Endothelial cell of umbilical vein (primary cell): ENCODE measurements at regions not wholly inside any gene's neighbourhood (a gene's known extent, or its start where the extent isn't known, plus 50 kb on each side); places are given as distances from the start of the nearest gene placed in this dataset.

Experiments
- BruUV-seq: library from RNA; stranded (reverse); fragments of 400-500 nt; replicated peaks from 2 replicates; lab custom pipeline; 2021; lab: Mats Ljungman, UMichigan
- CTCF ChIA-PET: fragments of 300-600, 350-600 bp; sonication (Branson Sonifier 250); formaldehyde crosslinking; loops from one replicate; lab custom pipeline; 2021; ENCODE audit warnings: antibody characterized with exemption, inconsistent platforms; lab: Charles Lee
- POLR2A ChIA-PET: fragments of 300-600, 350-600 bp; sonication (Branson Sonifier 250); formaldehyde crosslinking; loops from one replicate; lab custom pipeline; 2021; ENCODE audit warnings: antibody characterized with exemption, inconsistent platforms; lab: Charles Lee
- DNase-seq: peaks from one replicate; pipeline ENCODE4 v3.0.0-alpha.2; 2011; ENCODE audit warnings: low read depth, low spot score
- FAIRE-seq: peaks from 2 replicates; lab custom pipeline; 2011; peaks lifted over from hg19 to GRCh38; lab: Jason Lieb, UNC
- H2AFZ ChIP-seq: 2 replicates; pipeline ENCODE4 v1.6.0; 2012; ENCODE audit warnings: low read depth, low read length, control low read depth, inconsistent platforms
- H3K27ac ChIP-seq: 2 replicates; pipeline ENCODE4 v1.5.1; 2011; ENCODE audit warnings: low read depth, mild to moderate bottlenecking, control low read depth, low read length, moderate library complexity; ENCODE audit not compliant: insufficient read depth
- H3K27me3 ChIP-seq, 2 experiments: 2 replicates each; pipeline versions ENCODE4 v1.6.0 to v1.6.1; 2011; ENCODE audit warnings: low read length in 2 of 2, mixed read lengths in 1 of 2; ENCODE audit not compliant: control insufficient read depth in 2 of 2, insufficient read depth in 2 of 2
- H3K36me3 ChIP-seq, 2 experiments: 2 replicates in 1 of 2; 3 replicates in 1 of 2; pipeline ENCODE4 v1.5.1; 2011; ENCODE audit warnings: low read length in 2 of 2, mild to moderate bottlenecking in 1 of 2, moderate library complexity in 1 of 2; ENCODE audit not compliant: control insufficient read depth in 2 of 2, insufficient read depth in 2 of 2; ENCODE audit errors: extremely low read depth in 1 of 2
- H3K4me1 ChIP-seq: 3 replicates; pipeline ENCODE4 v1.5.1; 2011; ENCODE audit warnings: mild to moderate bottlenecking, low read length; ENCODE audit not compliant: control insufficient read depth, insufficient read depth; ENCODE audit errors: extremely low read depth
- H3K4me2 ChIP-seq: 2 replicates; pipeline ENCODE4 v1.6.1; 2011; ENCODE audit warnings: low read length, control low read depth, mixed read lengths; ENCODE audit not compliant: insufficient read depth
- H3K4me3 ChIP-seq, 3 experiments: fragments of 200-600 bp in 1 of 3; sonication (generic), shearing (Covaris generic) in 1 of 3; replicated peaks in 1 of 3; 2 replicates each; pipeline ENCODE4 v1.5.1; 2011 to 2016; ENCODE audit warnings: control low read depth in 3 of 3, low read length in 3 of 3, mild to moderate bottlenecking in 2 of 3, inconsistent platforms in 1 of 3, low read depth in 1 of 3, moderate library complexity in 1 of 3; ENCODE audit not compliant: insufficient read depth in 1 of 3
- H3K79me2 ChIP-seq: 2 replicates; pipeline ENCODE4 v1.6.0; 2012; ENCODE audit warnings: low read length, inconsistent platforms; ENCODE audit not compliant: control insufficient read depth, insufficient read depth
- H3K9ac ChIP-seq: replicated peaks from 2 replicates; pipeline ENCODE3; 2011; ENCODE audit warnings: low read length, control low read depth; ENCODE audit not compliant: insufficient read depth; ENCODE audit errors: extremely low read depth
- H3K9me1 ChIP-seq: replicated peaks from 3 replicates; pipeline ENCODE4 v1.6.0; 2011; ENCODE audit warnings: mild to moderate bottlenecking, low read length; ENCODE audit not compliant: control insufficient read depth, insufficient read depth; ENCODE audit errors: extremely low read depth
- H3K9me3 ChIP-seq: replicated peaks from 2 replicates; pipeline ENCODE4 v1.5.1; 2012; ENCODE audit warnings: low read length, inconsistent platforms; ENCODE audit not compliant: control insufficient read depth, insufficient read depth
- H4K20me1 ChIP-seq: replicated peaks from 2 replicates; pipeline ENCODE3; 2011; ENCODE audit warnings: mild to moderate bottlenecking, low read length; ENCODE audit not compliant: control insufficient read depth, insufficient read depth; ENCODE audit errors: extremely low read depth
- CTCF ChIP-seq, 2 donors: IDR thresholded peaks; 1 replicate in 1 of 2; 2 replicates in 1 of 2; pipeline ENCODE4 v1.5.1; 2011; ENCODE audit warnings: low read length in 2 of 2, mild to moderate bottlenecking in 2 of 2, moderate library complexity in 2 of 2, control low read depth in 1 of 2, inconsistent platforms in 1 of 2, low read depth in 1 of 2; ENCODE audit not compliant: insufficient read depth in 1 of 2; ENCODE audit errors: extremely low read depth in 1 of 2
- EZH2 ChIP-seq: IDR thresholded peaks from 2 replicates; pipeline ENCODE4 v1.6.1; 2012; ENCODE audit warnings: borderline replicate concordance, low read depth, mild to moderate bottlenecking, moderate library complexity, low read length, inconsistent platforms; ENCODE audit not compliant: severe bottlenecking
- FOS ChIP-seq: IDR thresholded peaks from 2 replicates; pipeline ENCODE4 v1.6.1; 2011; ENCODE audit warnings: mild to moderate bottlenecking, low read length, moderate library complexity, borderline replicate concordance; ENCODE audit not compliant: insufficient read depth
- GATA2 ChIP-seq: IDR thresholded peaks from 2 replicates; pipeline ENCODE4 v1.7.0; 2011; ENCODE audit warnings: low read depth, mild to moderate bottlenecking, moderate library complexity, mixed read lengths, low read length; ENCODE audit not compliant: insufficient read length, insufficient read depth
- JUN ChIP-seq: IDR thresholded peaks from 2 replicates; pipeline ENCODE4 v1.6.1; 2011; ENCODE audit warnings: borderline replicate concordance, low read depth; ENCODE audit not compliant: insufficient read length, insufficient read depth
- MYC ChIP-seq: IDR thresholded peaks from one replicate; pipeline ENCODE4 v1.6.1; 2011; ENCODE audit warnings: mild to moderate bottlenecking, low read depth, low read length
- POLR2A ChIP-seq: IDR thresholded peaks from 2 replicates; pipeline ENCODE4 v1.6.1; 2012; ENCODE audit warnings: low read depth, mild to moderate bottlenecking, control low read depth, low read length
- POLR2AphosphoS5 ChIP-seq: IDR thresholded peaks from 2 replicates; pipeline ENCODE4 v1.6.1; 2012; ENCODE audit warnings: low read depth, mild to moderate bottlenecking, control low read depth, low read length, moderate library complexity; ENCODE audit not compliant: insufficient read depth
- dilution Hi-C: fragments of 300-500 bp; cut with MboI; formaldehyde crosslinking; loops from one replicate; pipeline ENCODE4 v1.15.0; 2019; ENCODE audit warnings: low sequenced_read_pairs; ENCODE audit not compliant: extremely low pct_ligation_motif_present
- intact Hi-C: fragments of 100-400 bp; cut with micrococcal nuclease; formaldehyde crosslinking; loops from one replicate; pipeline ENCODE4 v1.10.0; 2022
- TF ChIP-seq, protein P1 (sequence below): IDR thresholded peaks from 2 replicates; pipeline ENCODE4 v1.6.1; 2011; ENCODE audit not compliant: insufficient read depth, insufficient read length

GRCh38 chrX:36856849-36857248 is 151.3 kb upstream of the FAM47C start:
- POLR2A ChIA-PET: no interaction called here
- Histone ChIP-seq H3K9ac (no peak overlapping the region), H3K4me1 (no peaks in the 10 kb centered on the region), H3K4me2 (no peak overlapping the region), H4K20me1 (no peaks in the 10 kb centered on the region), H3K9me3 (no peaks in the 10 kb centered on the region), H3K27ac (no peak overlapping the region), H3K4me3 (no peak overlapping the region), H2AFZ (no peak overlapping the region), H3K36me3 (no peaks in the 10 kb centered on the region), H3K27me3 (no peaks in the 10 kb centered on the region), H3K79me2 (no peaks in the 10 kb centered on the region), H3K9me1 (no peaks in the 10 kb centered on the region)
- FAIRE-seq: no peak
- dilution Hi-C loops (no loop called here), intact Hi-C loops (no loop called here)
- TF ChIP-seq POLR2A (no peak), EZH2 (no peak), JUN (no peak), POLR2AphosphoS5 (no peak), GATA2 (no peak), MYC (no peak), FOS (no peak), CTCF (IDR thresholded peaks at IDR 0.05; ENCODE audit: extremely low read depth in 1 of 2, insufficient read depth in 1 of 2, low read depth in 1 of 2, low read length in 2 of 2) (no peak)
- TF ChIP-seq, protein P1, sequence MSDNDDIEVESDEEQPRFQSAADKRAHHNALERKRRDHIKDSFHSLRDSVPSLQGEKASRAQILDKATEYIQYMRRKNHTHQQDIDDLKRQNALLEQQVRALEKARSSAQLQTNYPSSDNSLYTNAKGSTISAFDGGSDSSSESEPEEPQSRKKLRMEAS: no peak
- CTCF ChIA-PET: no interaction called here
- no peak for DNase-seq
- no TSS peak for BruUV-seq
